NCI-H1048 (cell line): ENCODE measurements at regions not wholly inside any gene's neighbourhood (a gene's known extent, or its start where the extent isn't known, plus 50 kb on each side); places are given as distances from the start of the nearest gene placed in this dataset.

Experiments
- DNase-seq: peaks from one replicate; lab custom pipeline; 2025; lab: John Stamatoyannopoulos, UW

DNA sequence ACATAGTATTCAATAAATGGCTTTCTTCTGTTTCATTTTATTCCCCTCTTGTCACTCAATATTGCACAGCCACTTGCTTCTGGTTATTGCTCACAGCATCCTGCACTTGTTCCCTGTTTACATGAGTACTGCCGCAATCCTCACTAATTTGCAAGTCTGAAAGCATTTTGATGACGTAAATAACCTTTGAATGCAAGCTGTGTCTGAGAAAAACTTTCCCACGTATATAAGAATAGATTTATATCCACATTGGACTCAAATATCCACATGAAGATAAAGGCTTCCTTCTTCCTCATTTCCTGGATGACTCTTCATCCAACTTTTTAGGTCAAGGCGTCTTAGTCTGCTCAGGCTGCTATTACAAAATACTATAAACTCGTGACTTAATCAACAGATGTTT lies 88.2 kb upstream of the DAP start:
- DNase-seq = no peak

DNA sequence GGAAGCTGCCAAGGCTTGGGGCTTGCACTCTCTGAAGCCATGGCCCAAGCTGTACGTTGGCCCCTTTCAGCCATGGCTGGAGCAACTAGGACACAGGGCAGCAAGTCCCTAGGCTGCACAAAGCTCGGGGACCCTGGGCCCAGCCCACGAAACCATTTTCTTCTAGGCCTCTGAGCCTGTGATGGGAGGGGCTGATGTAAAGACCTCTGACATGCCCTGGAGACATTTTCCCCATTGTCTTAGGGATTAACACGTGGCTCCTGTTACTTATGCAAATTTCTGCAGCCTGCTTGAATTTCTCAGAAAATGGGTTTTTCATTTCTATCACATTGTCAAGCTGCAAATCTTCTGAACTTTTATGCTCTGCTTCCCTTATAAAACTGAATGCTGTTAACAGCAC lies 83.0 kb upstream of the DAP start:
- no peak for DNase-seq

GRCh38 chr5:10842823-10843222 lies 81.8 kb upstream of the DAP start:
- DNase-seq = no peak

GRCh38 chr5:10839916-10840599 lies 79.0 kb upstream of the DAP start:
- no peak for DNase-seq

DNA sequence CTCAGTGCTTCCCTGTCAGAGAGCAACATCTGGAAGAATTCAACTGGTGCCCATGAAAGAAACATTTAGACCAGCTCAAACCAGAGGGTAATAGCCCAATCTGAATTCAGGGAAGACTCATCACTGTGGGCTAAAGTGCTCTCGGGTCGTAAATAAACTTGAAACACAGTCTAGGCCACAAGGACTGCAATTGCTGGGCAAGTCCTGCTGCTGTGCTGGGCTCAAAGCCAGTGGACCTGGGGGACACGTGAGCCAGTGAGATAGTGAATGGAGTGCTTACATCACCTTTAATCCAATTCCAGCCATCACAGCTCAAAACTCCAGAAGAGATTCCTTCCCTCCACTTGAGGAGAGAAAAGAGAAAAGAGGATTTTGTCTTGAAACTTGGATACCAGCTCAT lies 78.1 kb upstream of the DAP start:
- DNase-seq = no peak

DNA sequence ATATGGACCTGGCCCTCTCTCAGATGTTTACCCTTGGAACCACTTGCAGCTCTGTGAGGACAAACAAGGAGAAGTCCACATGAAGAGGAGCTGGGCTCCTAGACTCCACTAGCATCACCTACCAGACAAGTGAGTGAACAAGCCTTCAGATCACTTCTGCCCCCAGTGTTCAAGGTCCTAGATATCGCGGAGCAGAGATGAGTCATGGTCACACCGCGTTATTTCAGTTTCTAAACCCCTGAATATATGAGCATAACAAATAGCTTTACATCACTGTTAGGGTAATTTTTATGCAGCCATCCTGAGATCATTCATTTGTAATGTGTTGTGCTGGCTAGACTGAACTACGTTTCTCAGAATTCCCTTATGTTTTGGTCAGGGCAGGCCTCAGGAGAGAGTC lies 77.0 kb upstream of the DAP start:
- no peak for DNase-seq

DNA sequence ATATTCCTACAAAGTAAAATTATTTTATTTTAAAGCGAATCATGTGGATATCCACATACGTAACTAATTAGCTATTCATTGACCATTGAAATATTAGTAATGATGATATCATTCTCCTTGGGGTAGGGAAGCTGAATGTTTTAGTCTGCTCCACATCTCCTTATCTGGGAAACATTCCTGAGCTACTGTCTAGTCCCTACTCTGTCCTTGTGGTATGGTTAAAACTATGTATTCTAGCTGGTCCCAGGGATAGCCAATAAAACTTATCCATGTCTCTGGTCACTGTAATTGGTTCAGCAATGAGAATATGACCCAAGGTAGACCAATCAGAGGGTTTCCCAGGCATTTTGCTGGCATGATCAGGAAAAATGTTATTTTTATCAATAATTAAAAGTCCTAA lies 76.0 kb upstream of the DAP start:
- no peak for DNase-seq

DNA sequence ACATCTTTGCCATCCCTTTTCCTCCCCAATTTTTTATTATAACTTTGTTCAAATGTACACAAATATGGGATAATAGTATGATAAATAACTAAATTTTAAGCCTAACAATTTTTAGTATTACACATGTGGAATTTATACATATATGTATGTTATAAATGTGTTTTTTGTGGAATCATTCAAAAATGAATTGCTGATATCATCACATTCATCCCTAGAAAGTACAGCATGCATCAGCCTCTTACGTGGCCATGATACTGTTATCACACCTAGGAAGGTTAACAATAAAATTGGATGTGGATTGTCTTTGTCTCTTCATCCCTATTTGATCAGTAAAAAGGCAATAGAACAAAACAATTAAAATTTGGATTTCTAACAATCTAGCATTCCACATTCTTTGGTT lies 73.7 kb upstream of the DAP start:
- no peak for DNase-seq

- DNase-seq = no peak
Observed at GRCh38 chr5:10832987-10833386, 72.0 kb upstream of the DAP start.

GRCh38 chr5:10832421-10832820 lies 71.4 kb upstream of the DAP start:
- DNase-seq = no peak

GRCh38 chr5:10831419-10831818 lies 70.4 kb upstream of the DAP start:
- DNase-seq = no peak

- no peak for DNase-seq
Observed at GRCh38 chr5:10828241-10828640, 67.2 kb upstream of the DAP start.

DNA sequence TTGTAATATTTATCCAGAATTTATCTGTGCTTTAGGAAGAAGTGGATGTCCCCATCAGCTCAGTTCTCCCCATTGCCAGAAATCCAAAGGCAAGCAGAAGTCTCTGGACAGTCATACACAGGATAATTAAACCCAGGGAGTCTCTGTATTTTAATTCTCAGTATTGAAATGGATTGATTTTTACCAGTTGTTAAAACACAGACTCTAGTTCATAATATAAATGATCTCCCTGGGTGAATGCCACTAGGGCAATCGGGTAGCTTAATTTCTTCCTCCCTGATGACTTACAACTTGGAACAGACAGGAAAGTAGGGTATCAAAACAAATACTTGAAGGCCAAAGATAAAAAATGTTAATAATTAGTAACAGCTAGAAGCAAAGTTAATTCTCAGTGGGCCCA lies 66.5 kb upstream of the DAP start:
- DNase-seq = no peak

DNA sequence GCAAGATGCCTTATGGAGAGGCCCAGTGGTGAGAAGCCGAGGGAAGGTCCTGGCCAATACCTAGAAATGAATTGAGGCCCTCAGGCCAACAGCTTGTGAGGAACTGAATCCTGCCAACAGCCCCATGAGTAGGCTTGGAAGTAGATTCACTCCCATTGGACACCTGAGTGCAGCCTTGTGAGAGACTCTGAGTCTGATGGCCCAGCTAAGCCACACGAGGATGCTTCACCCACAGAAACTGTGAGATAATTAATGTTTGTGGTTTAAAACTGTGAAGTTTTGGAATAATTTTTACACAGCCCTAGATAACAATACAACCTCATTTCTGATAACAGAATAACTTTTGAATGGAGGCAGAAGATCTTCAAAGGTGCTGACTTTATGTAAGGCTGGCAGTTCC lies 65.9 kb upstream of the DAP start:
- no peak for DNase-seq

DNA sequence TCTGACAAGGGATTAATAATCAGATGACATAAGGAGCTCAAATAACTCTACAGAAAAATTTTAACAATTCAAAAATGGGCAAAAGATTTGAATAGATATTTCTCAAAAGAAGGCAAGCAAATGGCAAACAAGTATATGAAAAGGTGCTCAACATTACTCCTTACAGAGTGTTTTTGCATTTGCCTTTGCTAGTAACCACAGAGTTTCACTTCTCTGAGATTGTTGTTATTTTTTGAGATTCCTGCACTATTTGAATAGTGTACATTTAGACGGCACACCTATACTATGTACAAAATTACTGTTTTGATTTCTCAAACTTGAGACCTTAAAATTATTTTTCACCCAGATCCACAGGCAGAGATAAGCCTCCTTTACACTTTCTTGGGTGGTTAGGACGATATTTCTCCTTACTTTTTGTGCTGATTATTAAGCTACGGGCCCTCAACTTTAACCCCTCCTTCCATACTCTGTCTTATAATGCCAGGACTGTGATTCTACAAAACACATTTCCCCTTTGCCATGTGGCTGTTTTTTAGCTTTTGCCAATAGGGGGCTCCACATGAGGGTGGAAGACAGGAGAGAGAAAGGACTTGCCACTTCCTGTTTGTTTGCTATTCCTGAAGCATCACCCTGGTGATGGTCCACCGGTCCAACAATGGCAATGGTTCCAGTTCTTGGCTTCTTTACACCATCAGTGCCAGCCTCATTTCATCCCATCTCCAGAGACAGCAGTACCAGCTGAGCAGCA lies 65.0 kb upstream of the DAP start:
- no peak for DNase-seq

GRCh38 chr5:10812218-10812617 lies 51.2 kb upstream of the DAP start:
- no peak for DNase-seq
